ENCODE measurements at regions not wholly inside any gene's neighbourhood (a gene's known extent, or its start where the extent isn't known, plus 50 kb on each side); places are given as distances from the start of the nearest gene placed in this dataset.

- H3K27me3 ChIP-seq: peaks cover 3% of the 10 kb centered on the region; the same call in 1 of the 2 replicates
- H3K4me1 ChIP-seq: no peaks in the 10 kb centered on the region
- no peak for TF ChIP-seq CTCF (IDR thresholded peaks at IDR 0.05; ENCODE audit: low read depth, low read length)
- H3K9me3 ChIP-seq: no peaks in the 10 kb centered on the region
- DNase-seq: no peak
- no peaks in the 10 kb centered on the region for H3K36me3 ChIP-seq
- H3K4me3 ChIP-seq (ENCODE audit: low read depth, low read length): no peak overlapping the region
These were observed 162.5 kb downstream of the SNX10 start for GRCh38 chr7:26454180-26454579.

DNA sequence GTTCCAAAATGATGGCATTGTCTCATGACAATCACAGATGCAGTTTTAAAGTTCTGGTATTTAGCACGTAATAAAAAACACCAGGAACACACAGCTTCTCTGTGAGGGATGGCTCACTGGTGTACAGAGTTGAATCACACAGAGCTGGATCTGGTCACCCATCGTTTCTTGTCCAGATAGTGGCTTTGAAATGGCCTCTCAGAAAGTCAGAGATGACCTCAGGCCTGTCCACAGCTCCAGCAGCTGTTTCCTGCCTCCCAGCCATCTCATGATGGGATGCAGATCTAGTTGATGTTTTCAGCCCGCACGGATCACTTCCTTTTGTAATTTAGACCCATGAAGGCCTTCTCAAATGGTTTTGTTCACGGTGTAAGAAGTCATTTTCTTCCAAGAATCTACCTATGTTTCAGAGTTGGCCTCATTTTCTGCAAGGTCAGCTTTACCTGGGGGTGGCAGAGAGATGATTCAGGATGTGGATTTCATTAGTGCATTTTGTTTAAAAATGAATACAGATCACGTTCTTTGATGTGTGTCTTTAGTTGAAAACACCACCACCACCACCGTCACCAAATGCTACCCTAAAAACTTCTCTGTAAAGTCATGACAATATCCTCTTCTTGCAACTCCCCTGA is 166.2 kb downstream of the SNX10 start:
- no peak for TF ChIP-seq CTCF (IDR thresholded peaks at IDR 0.05; ENCODE audit: low read depth, low read length)
- Histone ChIP-seq H3K4me3 (ENCODE audit: low read depth, low read length) (no peak overlapping the region), H3K36me3 (no peaks in the 10 kb centered on the region), H3K4me1 (no peaks in the 10 kb centered on the region), H3K27me3 (no peaks in the 10 kb centered on the region), H3K9me3 (no peaks in the 10 kb centered on the region)
- no peak for DNase-seq

GRCh38 chr7:26458466-26459145 is 166.9 kb downstream of the SNX10 start:
- no peak for DNase-seq
- Histone ChIP-seq H3K27me3 (no peaks in the 10 kb centered on the region), H3K36me3 (no peaks in the 10 kb centered on the region), H3K9me3 (no peaks in the 10 kb centered on the region), H3K4me3 (ENCODE audit: low read depth, low read length) (no peak overlapping the region), H3K4me1 (no peaks in the 10 kb centered on the region)
- no peak for TF ChIP-seq CTCF (IDR thresholded peaks at IDR 0.05; ENCODE audit: low read depth, low read length)

- Histone ChIP-seq H3K4me3 (ENCODE audit: low read depth, low read length) (no peak overlapping the region), H3K36me3 (no peaks in the 10 kb centered on the region), H3K27me3 (no peaks in the 10 kb centered on the region), H3K4me1 (no peaks in the 10 kb centered on the region), H3K9me3 (no peaks in the 10 kb centered on the region)
- no peak for TF ChIP-seq CTCF (IDR thresholded peaks at IDR 0.05; ENCODE audit: low read depth, low read length)
- DNase-seq: no peak
These were observed 168.0 kb downstream of the SNX10 start for GRCh38 chr7:26459540-26460193.

DNA sequence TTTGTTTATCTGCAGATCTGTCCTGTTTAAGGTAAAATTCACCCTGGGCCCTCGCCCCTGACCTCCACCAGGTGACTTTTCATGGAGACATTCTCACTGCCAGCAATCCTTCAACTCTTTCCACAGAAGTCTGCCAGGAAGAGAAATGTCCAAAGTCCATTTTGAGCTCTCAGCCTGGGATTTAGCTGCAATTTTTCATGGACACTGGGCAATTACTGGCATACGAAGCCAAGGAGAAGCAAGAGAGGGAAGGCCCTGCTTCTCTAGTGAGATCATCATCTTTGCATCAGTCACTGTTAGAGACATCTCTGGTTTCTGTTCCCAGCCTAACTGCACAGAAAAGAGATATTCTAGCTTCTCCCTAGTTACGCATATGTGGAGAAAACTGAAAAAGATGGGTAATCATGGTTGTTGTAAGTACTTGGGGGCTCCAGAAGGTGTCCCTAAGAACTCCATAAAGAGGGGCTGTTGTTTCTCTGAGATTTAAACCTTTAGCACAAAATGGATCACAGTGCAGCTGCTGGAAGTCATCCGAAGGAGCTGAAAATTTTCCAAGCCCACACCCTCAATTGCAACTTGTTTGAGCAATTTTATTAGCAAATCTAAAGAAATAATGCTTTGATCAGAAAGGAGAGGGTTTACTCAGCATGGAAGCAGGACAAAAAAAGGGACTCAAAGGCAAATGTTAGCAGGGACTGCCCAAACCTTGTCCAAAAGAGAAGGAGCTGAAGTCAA is 168.9 kb downstream of the SNX10 start:
- Histone ChIP-seq H3K4me1 (no peaks in the 10 kb centered on the region), H3K4me3 (ENCODE audit: low read depth, low read length) (no peak overlapping the region), H3K36me3 (no peaks in the 10 kb centered on the region), H3K27me3 (no peaks in the 10 kb centered on the region), H3K9me3 (no peaks in the 10 kb centered on the region)
- DNase-seq: no peak
- no peak for TF ChIP-seq CTCF (IDR thresholded peaks at IDR 0.05; ENCODE audit: low read depth, low read length)

All from BE2C (cell line).